ENCODE measurements at regions not wholly inside any gene's neighbourhood (a gene's known extent, or its start where the extent isn't known, plus 50 kb on each side); places are given as distances from the start of the nearest gene placed in this dataset.

DNA sequence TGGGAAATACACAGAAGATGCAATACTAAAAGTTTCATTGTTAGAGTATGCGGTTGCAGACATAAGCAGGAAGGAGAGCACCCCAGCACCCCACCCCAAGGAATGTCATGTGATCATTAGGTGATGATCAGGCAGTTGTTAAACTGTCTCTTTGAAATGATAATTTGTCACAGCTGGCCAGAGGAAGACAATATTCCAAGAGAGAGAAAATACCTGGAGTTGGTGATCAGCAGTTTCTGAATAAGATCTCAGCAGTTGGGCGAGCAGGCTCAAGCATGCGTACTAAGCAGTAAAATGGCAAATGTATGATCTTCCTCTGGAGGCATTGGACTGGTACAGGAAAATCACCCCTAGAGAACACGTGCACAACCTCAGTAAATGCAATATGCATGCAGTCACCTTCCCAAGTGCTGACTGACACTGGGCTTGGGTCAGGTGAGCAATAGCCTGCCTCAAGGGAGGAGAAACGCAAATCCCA, 250.1 kb upstream of the MBL2 start:
- no peaks in the 10 kb centered on the region for H3K36me3 ChIP-seq (replicated peaks in 1 of 2; ENCODE audit: control extremely low read depth in 1 of 2, control insufficient read depth in 1 of 2, extremely low read depth in 1 of 2, insufficient read depth in 2 of 2, low read length in 1 of 2)
- no peaks in the 10 kb centered on the region for H3K9me3 ChIP-seq (ENCODE audit: control extremely low read depth in 1 of 3, control insufficient read depth in 2 of 3, insufficient read depth in 1 of 3, low read length in 2 of 3)
- Mint-ChIP-seq H3K9me3 (ENCODE audit: insufficient read depth) (no peaks in the 10 kb centered on the region), H3K27ac (no peak overlapping the region), H3K27me3 (no peaks in the 10 kb centered on the region), H3K4me1 (no peaks in the 10 kb centered on the region), H3K4me3 (no peak overlapping the region)
- H3K4me1 ChIP-seq (ENCODE audit: control insufficient read depth in 2 of 2, insufficient read depth in 2 of 2, low read length in 2 of 2), result no peaks in the 10 kb centered on the region
- no peak overlapping the region for H3K27ac ChIP-seq (ENCODE audit: low read length in 2 of 2)
- ChIA-PET CTCF (no interaction called here), POLR2A (no interaction called here)
- H3K4me3 ChIP-seq (ENCODE audit: control extremely low read depth in 1 of 5, extremely low read depth in 1 of 5, insufficient read depth in 1 of 5, low read depth in 2 of 5, low read length in 4 of 5), result no peak overlapping the region
- no peak overlapping the region for H2AFZ ChIP-seq (ENCODE audit: insufficient read depth, low read depth, low read length, poor library complexity, severe bottlenecking)
- ATAC-seq (ENCODE audit: low read depth) (no peak), DNase-seq (no peak)
- WGBS (ENCODE audit: insufficient coverage), result 96% methylated on average over 4 of the region's 5 CpGs
- no peak for TF ChIP-seq EZH2 (IDR thresholded peaks at IDR 0.05; ENCODE audit: borderline replicate concordance, insufficient read depth, low read depth, low read length, poor library complexity, severe bottlenecking)
- TF ChIP-seq, protein P1, sequence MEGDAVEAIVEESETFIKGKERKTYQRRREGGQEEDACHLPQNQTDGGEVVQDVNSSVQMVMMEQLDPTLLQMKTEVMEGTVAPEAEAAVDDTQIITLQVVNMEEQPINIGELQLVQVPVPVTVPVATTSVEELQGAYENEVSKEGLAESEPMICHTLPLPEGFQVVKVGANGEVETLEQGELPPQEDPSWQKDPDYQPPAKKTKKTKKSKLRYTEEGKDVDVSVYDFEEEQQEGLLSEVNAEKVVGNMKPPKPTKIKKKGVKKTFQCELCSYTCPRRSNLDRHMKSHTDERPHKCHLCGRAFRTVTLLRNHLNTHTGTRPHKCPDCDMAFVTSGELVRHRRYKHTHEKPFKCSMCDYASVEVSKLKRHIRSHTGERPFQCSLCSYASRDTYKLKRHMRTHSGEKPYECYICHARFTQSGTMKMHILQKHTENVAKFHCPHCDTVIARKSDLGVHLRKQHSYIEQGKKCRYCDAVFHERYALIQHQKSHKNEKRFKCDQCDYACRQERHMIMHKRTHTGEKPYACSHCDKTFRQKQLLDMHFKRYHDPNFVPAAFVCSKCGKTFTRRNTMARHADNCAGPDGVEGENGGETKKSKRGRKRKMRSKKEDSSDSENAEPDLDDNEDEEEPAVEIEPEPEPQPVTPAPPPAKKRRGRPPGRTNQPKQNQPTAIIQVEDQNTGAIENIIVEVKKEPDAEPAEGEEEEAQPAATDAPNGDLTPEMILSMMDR (IDR thresholded peaks at IDR 0.05), result no peak
- intact Hi-C loops (cut with micrococcal nuclease), result no loop called here
- no peak overlapping the region for H3K4me2 ChIP-seq (replicated peaks; ENCODE audit: low read depth, low read length, poor library complexity, severe bottlenecking)
- no peaks in the 10 kb centered on the region for H4K20me1 ChIP-seq (ENCODE audit: control insufficient read depth, insufficient read depth, low read length, poor library complexity, severe bottlenecking)
- H3K27me3 ChIP-seq (replicated peaks in 1 of 4; ENCODE audit: control extremely low read depth in 1 of 4, control insufficient read depth in 3 of 4, insufficient read depth in 4 of 4, low read length in 3 of 4), result no peaks in the 10 kb centered on the region
- no peak overlapping the region for H3K9ac ChIP-seq (ENCODE audit: low read length)
- no peaks in the 10 kb centered on the region for H3K79me2 ChIP-seq (ENCODE audit: control insufficient read depth, insufficient read depth, low read length)

DNA sequence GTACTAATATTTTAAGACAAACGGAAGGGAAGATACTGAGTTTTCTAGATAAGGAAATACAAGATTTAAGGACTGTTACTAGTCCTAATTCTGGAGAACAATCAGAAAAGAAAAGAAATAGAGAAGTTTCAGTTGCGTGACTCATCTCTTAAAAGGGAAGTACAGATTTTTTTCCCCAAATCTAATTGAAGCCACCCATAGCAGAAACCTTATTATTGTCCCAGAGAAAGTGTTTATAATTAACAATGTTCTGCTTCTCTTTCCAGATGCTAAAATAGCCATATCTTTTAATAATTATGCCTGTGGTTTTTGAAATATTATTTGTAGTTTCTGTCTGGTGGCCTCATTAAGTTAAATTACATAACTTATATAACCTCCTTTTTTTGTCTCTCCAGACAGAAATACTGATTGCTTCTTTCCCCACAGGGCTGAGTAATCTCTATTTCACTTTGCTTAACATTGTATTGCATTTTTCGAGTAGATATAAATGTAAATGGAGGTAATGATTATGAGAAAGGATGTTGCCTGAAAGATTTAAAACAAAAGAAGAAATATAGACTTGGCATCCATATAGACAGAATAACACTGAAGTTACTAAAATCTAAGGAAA, 240.7 kb upstream of the MBL2 start:
- no peaks in the 10 kb centered on the region for H3K36me3 ChIP-seq (replicated peaks in 1 of 2; ENCODE audit: control extremely low read depth in 1 of 2, control insufficient read depth in 1 of 2, extremely low read depth in 1 of 2, insufficient read depth in 2 of 2, low read length in 1 of 2)
- H4K20me1 ChIP-seq (ENCODE audit: control insufficient read depth, insufficient read depth, low read length, poor library complexity, severe bottlenecking), result no peaks in the 10 kb centered on the region
- no peaks in the 10 kb centered on the region for H3K4me1 ChIP-seq (ENCODE audit: control insufficient read depth in 2 of 2, insufficient read depth in 2 of 2, low read length in 2 of 2)
- no peaks in the 10 kb centered on the region for H3K9me3 ChIP-seq (ENCODE audit: control extremely low read depth in 1 of 3, control insufficient read depth in 2 of 3, insufficient read depth in 1 of 3, low read length in 2 of 3)
- H3K27ac ChIP-seq (ENCODE audit: low read length in 2 of 2), result no peak overlapping the region
- no peak overlapping the region for H3K4me2 ChIP-seq (replicated peaks; ENCODE audit: low read depth, low read length, poor library complexity, severe bottlenecking)
- H3K4me1 Mint-ChIP-seq, result no peaks in the 10 kb centered on the region
- H3K27ac Mint-ChIP-seq, result no peak overlapping the region
- CTCF ChIA-PET, result no interaction called here
- no peak for DNase-seq
- H3K9me3 Mint-ChIP-seq (ENCODE audit: insufficient read depth), result no peaks in the 10 kb centered on the region
- TF ChIP-seq EZH2 (IDR thresholded peaks at IDR 0.05; ENCODE audit: borderline replicate concordance, insufficient read depth, low read depth, low read length, poor library complexity, severe bottlenecking), result no peak
- TF ChIP-seq, protein P1 (IDR thresholded peaks at IDR 0.05), result no peak
- H2AFZ ChIP-seq (ENCODE audit: insufficient read depth, low read depth, low read length, poor library complexity, severe bottlenecking), result no peak overlapping the region
- POLR2A ChIA-PET, result no interaction called here
- H3K4me3 ChIP-seq (ENCODE audit: control extremely low read depth in 1 of 5, extremely low read depth in 1 of 5, insufficient read depth in 1 of 5, low read depth in 2 of 5, low read length in 4 of 5), result no peak overlapping the region
- no peak overlapping the region for H3K9ac ChIP-seq (ENCODE audit: low read length)
- no CpG with 5 or more reads among the region's 3 CpGs for WGBS (ENCODE audit: insufficient coverage)
- intact Hi-C loops (cut with micrococcal nuclease), result no loop called here
- ATAC-seq (ENCODE audit: low read depth), result no peak
- H3K79me2 ChIP-seq (ENCODE audit: control insufficient read depth, insufficient read depth, low read length), result no peaks in the 10 kb centered on the region
- H3K27me3 Mint-ChIP-seq, result no peaks in the 10 kb centered on the region
- no peak overlapping the region for H3K4me3 Mint-ChIP-seq
- H3K27me3 ChIP-seq (replicated peaks in 1 of 4; ENCODE audit: control extremely low read depth in 1 of 4, control insufficient read depth in 3 of 4, insufficient read depth in 4 of 4, low read length in 3 of 4), result no peaks in the 10 kb centered on the region

All from B cell (primary cell).